T-helper 17 cell (primary cell): ENCODE measurements at regions not wholly inside any gene's neighbourhood (a gene's known extent, or its start where the extent isn't known, plus 50 kb on each side); places are given as distances from the start of the nearest gene placed in this dataset.

Experiments
- ATAC-seq: fragments of 150-1000 bp; cut with Tn5 transposase; 2 replicates; pipeline ENCODE4 v1.10.0; 2021; ENCODE audit warnings: mild to moderate bottlenecking, moderate library complexity
- DNase-seq, 3 donors: peaks; one replicate each; pipeline versions ENCODE4 v3.0.0 to v3.0.0-alpha.2; 2020 to 2021
- H3K9me3 ChIP-seq: one replicate; pipeline ENCODE4 v1.7.0; 2013; ENCODE audit warnings: low read length, mild to moderate bottlenecking; ENCODE audit not compliant: control insufficient read depth, poor library complexity, severe bottlenecking
- H3K27ac Mint-ChIP-seq: one replicate; pipeline ENCODE4 v1.8.0; 2022; ENCODE audit warnings: mild to moderate bottlenecking, moderate library complexity, mixed read lengths
- H3K27me3 Mint-ChIP-seq: one replicate; pipeline ENCODE4 v1.8.0; 2022; ENCODE audit warnings: mixed read lengths
- H3K36me3 Mint-ChIP-seq: one replicate; pipeline ENCODE4 v1.8.0; 2022; ENCODE audit warnings: low read depth, mixed read lengths
- H3K4me1 Mint-ChIP-seq: one replicate; pipeline ENCODE4 v1.8.0; 2022; ENCODE audit warnings: mild to moderate bottlenecking, mixed read lengths
- H3K4me3 Mint-ChIP-seq: one replicate; pipeline ENCODE4 v1.8.0; 2022; ENCODE audit warnings: mild to moderate bottlenecking, moderate library complexity, mixed read lengths

DNA sequence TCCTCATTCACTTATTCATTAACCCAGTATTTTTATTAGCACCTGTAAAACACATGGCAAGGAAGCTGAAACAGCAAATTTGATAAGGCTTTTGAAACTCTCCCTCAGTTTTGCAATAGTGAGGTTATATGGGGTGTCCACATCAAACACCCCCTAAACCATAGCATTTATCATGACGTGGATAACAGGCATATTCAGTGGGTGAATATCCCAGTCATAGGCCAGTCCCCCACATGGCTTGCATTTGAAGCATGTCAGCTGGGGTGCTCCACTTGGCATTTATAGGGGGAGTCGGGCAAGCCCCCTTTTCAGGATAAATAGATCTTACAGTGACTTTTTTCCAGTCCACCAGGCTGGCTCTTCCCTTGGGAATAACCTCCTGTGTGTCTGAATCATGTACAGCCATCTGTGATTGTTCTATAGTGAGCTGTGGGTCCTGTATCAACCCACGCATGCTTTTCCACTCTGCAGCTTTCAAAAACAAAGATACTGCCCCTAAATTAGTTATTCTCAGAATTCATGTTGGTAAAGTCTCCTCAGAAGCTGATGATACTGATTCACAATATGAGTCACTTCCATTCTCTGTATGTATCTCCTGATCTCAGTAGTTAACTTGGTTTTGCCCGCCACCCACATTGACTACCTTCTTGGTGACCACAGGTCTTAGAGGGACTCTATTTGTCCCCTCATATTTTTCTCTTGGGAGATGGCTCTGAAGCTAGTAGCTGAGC, 84.4 kb upstream of the SPIN1 start:
- DNase-seq (no peak), ATAC-seq (peak; percentile 44)
- H3K4me3 Mint-ChIP-seq: peak overlapping the region; percentile 66
- H3K36me3 Mint-ChIP-seq: no peaks in the 10 kb centered on the region
- H3K4me1 Mint-ChIP-seq: peaks cover 19% of the 10 kb centered on the region
- H3K9me3 ChIP-seq: no peaks in the 10 kb centered on the region
- H3K27ac Mint-ChIP-seq: peak overlapping the region; percentile 27
- H3K27me3 Mint-ChIP-seq: peaks cover 44% of the 10 kb centered on the region

DNA sequence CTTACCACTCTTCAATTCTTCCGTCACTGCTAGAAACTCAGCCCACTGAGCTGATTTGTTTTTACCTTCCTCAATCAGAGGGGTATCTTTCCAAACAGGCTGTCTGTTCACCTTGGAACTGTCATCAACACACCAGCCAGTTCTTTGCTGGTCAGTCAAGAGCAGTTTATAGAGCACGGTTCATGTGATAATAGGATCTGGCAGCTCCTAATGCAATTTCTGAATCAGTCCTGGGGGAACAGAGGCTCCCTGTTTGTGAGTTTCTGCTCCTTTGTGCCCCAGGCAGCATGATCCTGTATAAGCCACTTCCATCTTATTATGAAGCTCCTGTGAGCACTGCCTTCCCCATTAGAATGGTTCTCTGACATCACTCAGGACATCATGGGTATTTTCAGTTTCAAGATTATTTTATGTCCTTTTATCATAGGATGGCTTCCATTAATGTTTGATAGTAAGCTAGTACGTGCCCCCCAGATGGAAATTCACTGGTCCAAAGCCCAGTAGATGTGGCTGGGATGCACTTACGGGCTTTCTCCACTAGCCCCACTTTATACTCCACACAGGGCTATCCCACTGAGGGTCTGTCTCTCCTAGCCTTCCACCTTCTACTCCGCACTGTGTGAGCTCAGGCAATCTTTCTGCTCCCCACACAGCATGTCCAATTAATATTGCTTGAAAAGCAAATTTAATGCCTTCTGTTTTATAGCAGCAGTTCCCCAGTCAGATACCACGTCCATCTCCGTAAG, 85.5 kb upstream of the SPIN1 start:
- no peak for ATAC-seq
- no peak for DNase-seq
- no peak overlapping the region for H3K27ac Mint-ChIP-seq
- no peak overlapping the region for H3K4me3 Mint-ChIP-seq
- H3K9me3 ChIP-seq: no peaks in the 10 kb centered on the region
- H3K27me3 Mint-ChIP-seq: peaks cover 37% of the 10 kb centered on the region
- H3K4me1 Mint-ChIP-seq: peaks cover 19% of the 10 kb centered on the region
- H3K36me3 Mint-ChIP-seq: no peaks in the 10 kb centered on the region

DNA sequence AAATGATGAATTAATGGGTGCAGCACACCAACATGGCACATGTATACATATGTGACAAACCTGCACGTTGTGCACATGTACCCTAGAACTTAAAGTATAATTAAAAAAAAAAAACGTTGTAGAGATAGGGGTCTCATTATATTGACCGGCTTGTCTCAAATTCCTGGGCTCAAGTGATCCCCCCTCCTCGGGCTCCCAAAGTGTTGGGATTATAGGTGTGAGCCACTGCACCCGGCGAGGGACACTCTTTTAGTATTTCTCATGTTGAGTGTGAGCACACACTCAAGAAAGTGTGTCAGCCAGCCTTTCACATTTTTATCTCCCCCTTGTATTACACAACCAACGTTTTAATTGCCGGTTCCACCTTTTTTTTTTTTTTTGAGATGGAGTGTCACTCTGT, 87.7 kb upstream of the SPIN1 start:
- no peak for ATAC-seq
- DNase-seq: no peak
- peaks cover 28% of the 10 kb centered on the region for H3K27me3 Mint-ChIP-seq
- no peaks in the 10 kb centered on the region for H3K36me3 Mint-ChIP-seq
- no peak overlapping the region for H3K27ac Mint-ChIP-seq
- no peaks in the 10 kb centered on the region for H3K9me3 ChIP-seq
- peaks cover 14% of the 10 kb centered on the region for H3K4me1 Mint-ChIP-seq
- H3K4me3 Mint-ChIP-seq: no peak overlapping the region

DNA sequence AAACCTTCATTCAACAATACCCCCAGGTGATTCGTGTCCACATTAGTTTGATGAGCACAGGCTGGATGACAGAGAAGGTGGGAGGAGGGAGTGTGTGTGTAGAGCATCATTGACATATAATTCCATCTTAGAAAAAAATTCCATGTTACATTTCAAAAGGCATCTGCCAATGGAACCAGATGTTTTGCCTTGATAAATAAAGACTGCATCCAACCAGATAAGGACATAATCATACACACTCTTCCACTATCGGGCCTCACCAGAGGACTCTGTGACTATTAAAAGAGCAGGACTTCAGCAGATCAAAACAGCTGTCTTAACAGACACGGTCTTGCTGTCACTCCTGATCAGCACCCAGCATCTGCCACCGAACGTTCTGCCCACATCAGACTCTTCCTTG, 96.4 kb upstream of the SPIN1 start:
- no peak overlapping the region for H3K27ac Mint-ChIP-seq
- no peak overlapping the region for H3K4me3 Mint-ChIP-seq
- H3K4me1 Mint-ChIP-seq: no peaks in the 10 kb centered on the region
- no peaks in the 10 kb centered on the region for H3K9me3 ChIP-seq
- H3K36me3 Mint-ChIP-seq: no peaks in the 10 kb centered on the region
- no peak for ATAC-seq
- peaks cover 4% of the 10 kb centered on the region for H3K27me3 Mint-ChIP-seq
- DNase-seq: no peak

DNA sequence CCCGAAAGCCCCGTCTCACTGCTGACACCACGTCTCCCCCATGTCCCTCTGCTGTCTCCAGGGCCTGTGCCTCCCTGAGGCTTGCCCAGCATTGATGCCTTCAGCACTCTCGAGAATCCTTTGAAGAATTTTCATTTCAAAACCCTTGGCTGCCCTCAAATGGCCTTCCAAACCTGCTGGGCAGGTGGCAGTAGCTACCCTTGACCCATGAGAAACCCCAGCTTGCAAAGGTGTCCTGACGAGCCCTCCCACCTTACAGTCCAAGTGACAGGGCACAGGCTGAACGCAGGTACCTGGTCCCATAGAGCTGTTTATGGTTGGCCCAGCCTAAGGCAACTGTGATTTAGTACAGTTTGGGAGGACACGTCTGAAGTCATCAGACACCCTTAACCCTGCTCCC, 97.2 kb upstream of the SPIN1 start:
- no peaks in the 10 kb centered on the region for H3K36me3 Mint-ChIP-seq
- H3K9me3 ChIP-seq: no peaks in the 10 kb centered on the region
- H3K27me3 Mint-ChIP-seq: peaks cover 4% of the 10 kb centered on the region
- no peaks in the 10 kb centered on the region for H3K4me1 Mint-ChIP-seq
- DNase-seq (no peak), ATAC-seq (no peak)
- H3K27ac Mint-ChIP-seq: no peak overlapping the region
- no peak overlapping the region for H3K4me3 Mint-ChIP-seq

DNA sequence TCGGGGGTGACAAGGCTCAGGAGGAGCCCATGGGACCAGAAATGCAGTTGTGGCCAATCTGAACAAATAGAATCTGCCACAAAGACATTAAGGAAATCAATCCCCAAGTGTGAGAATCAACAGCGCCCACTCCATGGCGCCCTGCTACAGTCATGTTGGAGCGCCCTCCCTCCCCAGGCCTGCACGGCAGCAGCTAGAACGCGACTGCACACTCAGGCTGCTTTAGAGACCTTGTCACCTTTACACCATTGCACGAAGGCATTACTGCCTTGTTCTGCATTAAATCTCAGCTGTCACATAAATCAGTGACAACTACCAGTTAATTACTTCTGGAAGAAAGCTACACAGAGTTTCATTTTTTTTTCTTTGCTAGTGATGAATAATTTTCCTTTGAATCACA, 98.7 kb upstream of the SPIN1 start:
- no peaks in the 10 kb centered on the region for H3K9me3 ChIP-seq
- ATAC-seq (no peak), DNase-seq (no peak)
- Mint-ChIP-seq H3K4me1 (no peaks in the 10 kb centered on the region), H3K36me3 (no peaks in the 10 kb centered on the region), H3K4me3 (no peak overlapping the region), H3K27ac (no peak overlapping the region), H3K27me3 (peaks cover 4% of the 10 kb centered on the region)

DNA sequence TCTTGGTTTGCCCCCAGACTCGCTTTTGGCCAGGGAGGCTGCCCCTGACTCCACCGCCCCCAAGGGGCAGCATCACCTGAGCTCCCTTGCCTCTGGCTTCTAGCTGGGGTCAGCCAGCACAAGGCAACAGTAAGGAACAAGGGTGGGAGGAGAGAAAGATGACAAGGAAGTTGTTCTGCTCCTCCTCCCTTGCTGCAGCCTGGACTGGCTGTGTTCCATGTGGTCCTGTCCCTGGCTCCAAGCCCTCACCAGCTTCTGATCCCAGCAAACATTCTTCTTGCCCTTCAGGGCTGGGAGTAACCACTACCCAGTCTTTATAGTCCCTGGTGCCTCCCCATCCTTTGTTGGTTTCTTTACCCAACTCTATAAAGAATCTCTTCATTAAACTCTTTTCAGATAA, 100.3 kb upstream of the SPIN1 start:
- peak overlapping the region; percentile 53 for H3K27ac Mint-ChIP-seq
- H3K27me3 Mint-ChIP-seq: peaks cover 4% of the 10 kb centered on the region
- no peaks in the 10 kb centered on the region for H3K9me3 ChIP-seq
- no peaks in the 10 kb centered on the region for H3K36me3 Mint-ChIP-seq
- ATAC-seq (no peak), DNase-seq (no peak)
- H3K4me1 Mint-ChIP-seq: no peaks in the 10 kb centered on the region
- H3K4me3 Mint-ChIP-seq: no peak overlapping the region

DNA sequence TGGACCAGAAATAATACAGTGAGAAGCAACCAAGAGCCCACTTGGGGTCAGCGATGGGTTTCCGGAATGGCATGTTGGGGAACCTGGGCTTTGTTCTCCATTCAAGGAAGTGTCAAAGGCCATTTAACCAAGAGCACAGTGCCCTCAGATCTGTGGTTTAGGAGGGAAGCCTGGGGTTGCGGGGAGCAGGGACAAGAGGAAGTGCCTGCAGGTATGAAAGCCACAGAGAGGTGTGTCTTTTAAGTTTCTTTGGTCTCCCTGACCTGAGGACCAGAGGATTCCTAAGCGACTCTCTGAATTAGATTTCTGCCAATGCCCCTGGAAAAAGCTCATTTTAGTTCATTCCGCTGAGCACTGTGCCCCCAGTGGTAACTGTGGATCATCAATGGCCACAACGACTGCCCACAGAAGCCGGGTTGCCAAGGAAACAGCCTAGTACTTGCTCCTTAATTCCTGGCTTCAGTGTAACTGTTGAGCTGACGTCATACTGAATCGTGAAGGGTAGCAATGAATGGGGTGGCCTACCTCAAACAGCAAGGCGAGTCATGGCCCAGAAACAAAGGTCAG, 107.3 kb upstream of the SPIN1 start:
- Mint-ChIP-seq H3K27me3 (peaks cover 14% of the 10 kb centered on the region), H3K4me1 (peaks cover 6% of the 10 kb centered on the region), H3K36me3 (peaks cover 4% of the 10 kb centered on the region), H3K4me3 (no peak overlapping the region), H3K27ac (no peak overlapping the region)
- ATAC-seq (no peak), DNase-seq (no peak)
- no peaks in the 10 kb centered on the region for H3K9me3 ChIP-seq

DNA sequence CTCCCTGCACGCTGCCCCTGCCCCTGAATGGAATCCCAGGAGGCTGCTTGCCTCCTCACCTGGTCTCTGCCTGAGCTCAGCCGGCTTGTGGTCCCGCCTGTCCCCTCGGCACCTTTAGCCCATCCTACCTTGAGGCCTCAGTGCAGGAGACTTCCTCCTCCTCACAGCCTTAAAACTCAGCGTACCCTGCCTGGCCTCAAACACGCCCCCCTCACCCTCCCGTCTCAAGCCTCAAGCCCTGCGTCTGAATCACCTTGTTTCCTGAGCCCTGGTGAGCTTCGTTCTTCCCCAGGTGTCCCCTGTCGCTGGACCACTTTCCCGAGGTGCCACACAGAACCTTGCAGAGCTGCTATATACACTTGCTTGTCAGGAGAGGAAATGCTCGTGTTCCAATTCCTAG, 110.2 kb upstream of the SPIN1 start:
- H3K9me3 ChIP-seq: no peaks in the 10 kb centered on the region
- Mint-ChIP-seq H3K4me3 (no peak overlapping the region), H3K4me1 (peaks cover 6% of the 10 kb centered on the region), H3K27ac (no peak overlapping the region), H3K36me3 (peaks cover 4% of the 10 kb centered on the region), H3K27me3 (peaks cover 25% of the 10 kb centered on the region)
- DNase-seq (no peak), ATAC-seq (no peak)

DNA sequence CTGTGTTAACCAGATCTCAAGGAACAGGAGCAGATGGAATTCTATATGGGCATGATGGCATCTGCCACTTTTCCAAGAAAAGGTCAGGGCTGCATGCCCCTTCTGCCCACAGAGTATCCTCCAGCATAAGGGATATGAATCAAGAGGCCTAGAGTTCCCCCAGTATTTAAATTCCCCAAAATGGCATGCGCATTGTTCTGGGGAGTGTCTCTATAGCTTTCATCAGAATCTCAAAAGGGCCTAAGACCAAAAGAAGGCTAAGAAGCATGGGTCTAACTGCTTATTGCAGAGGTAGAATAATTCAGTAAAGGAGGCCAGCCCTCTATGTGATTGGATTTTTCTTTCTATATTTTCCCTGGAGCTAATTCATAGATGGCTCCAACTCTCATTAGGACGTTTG, 114.2 kb upstream of the SPIN1 start:
- Mint-ChIP-seq H3K4me3 (no peak overlapping the region), H3K27ac (no peak overlapping the region), H3K4me1 (no peaks in the 10 kb centered on the region), H3K36me3 (peaks cover 4% of the 10 kb centered on the region), H3K27me3 (peaks cover 25% of the 10 kb centered on the region)
- H3K9me3 ChIP-seq: no peaks in the 10 kb centered on the region
- no peak for ATAC-seq
- no peak for DNase-seq

DNA sequence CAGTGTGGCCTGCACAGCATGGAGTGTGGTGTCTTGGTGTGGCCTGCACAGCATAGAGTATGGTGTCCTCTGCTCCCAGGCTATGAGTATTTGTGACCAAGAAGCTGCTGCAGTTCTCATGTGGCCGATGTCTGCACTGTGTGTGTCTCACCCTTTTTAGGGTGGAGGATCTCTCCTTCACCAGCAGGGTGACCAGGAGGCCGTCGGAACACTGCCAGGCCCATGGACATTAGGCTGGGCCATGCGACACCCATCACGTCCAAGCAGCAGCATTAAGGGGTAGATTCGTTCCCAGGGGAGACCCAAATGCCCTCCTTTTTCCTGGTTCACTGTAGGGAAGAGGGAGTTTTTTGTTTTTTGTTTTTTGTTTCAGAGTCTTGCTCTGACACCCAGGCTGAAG, 115.3 kb upstream of the SPIN1 start:
- Mint-ChIP-seq H3K27me3 (peaks cover 22% of the 10 kb centered on the region), H3K4me3 (no peak overlapping the region), H3K36me3 (peaks cover 4% of the 10 kb centered on the region), H3K27ac (no peak overlapping the region), H3K4me1 (no peaks in the 10 kb centered on the region)
- no peaks in the 10 kb centered on the region for H3K9me3 ChIP-seq
- ATAC-seq (no peak), DNase-seq (no peak)

DNA sequence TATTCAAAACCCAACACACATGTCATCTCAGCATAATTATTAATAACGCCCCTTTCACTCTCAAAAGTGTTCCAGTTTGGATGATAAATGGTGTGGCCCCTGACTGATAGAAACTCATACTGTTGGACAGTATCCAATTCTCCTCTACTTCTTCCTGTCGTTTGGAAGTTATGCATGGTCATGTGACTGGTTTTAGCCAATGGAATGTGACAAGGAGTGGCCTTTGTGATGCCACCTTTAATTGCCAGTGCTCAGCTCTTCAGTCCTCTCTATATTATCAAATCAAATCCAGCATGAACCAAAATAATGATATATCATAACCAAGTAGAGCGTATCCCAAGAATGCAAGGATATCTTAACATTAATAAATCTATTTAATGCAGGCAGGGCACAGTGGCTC, 117.8 kb upstream of the SPIN1 start:
- ATAC-seq: no peak
- no peak overlapping the region for H3K4me3 Mint-ChIP-seq
- DNase-seq: no peak
- no peak overlapping the region for H3K27ac Mint-ChIP-seq
- H3K36me3 Mint-ChIP-seq: no peaks in the 10 kb centered on the region
- H3K9me3 ChIP-seq: no peaks in the 10 kb centered on the region
- peaks cover 6% of the 10 kb centered on the region for H3K27me3 Mint-ChIP-seq
- H3K4me1 Mint-ChIP-seq: no peaks in the 10 kb centered on the region

DNA sequence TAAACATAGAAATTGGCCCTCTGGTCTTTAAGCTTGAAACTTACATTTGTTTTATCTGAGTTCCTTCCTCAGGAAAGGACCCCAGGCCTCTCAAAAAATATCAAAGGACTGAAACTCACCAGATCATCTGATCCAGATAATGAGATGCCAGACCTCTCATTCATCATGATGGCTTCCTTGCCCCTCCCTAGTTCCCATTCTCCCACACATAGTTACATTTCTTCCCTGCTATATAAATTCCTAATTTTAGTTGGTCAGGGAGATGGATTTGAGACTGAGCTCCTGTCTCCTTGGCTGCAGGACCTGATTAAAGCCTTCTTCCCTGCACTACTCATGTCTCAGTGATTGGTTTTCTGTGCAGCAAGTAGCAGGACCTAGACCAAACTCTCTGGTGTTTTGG, 119.4 kb upstream of the SPIN1 start:
- no peak overlapping the region for H3K4me3 Mint-ChIP-seq
- no peaks in the 10 kb centered on the region for H3K9me3 ChIP-seq
- ATAC-seq: no peak
- no peak for DNase-seq
- H3K4me1 Mint-ChIP-seq: no peaks in the 10 kb centered on the region
- no peak overlapping the region for H3K27ac Mint-ChIP-seq
- no peaks in the 10 kb centered on the region for H3K36me3 Mint-ChIP-seq
- no peaks in the 10 kb centered on the region for H3K27me3 Mint-ChIP-seq

DNA sequence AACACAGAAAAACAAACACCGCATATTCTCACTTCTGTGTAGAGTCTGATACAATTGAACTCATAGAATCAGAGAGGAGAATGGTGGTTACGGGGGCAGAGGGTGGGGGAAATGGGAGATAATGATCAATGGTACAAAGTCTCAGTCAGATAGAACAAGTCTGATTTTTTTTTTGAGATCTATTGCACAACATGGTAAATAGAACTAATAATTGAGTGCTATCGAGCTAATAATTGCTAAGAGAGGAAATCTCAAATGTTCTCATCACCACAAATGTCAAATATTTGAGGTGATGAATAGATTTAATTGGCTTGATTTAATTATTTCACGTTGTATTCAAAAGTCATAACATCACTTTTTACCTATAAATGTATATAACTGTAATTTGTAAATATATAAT, 121.0 kb upstream of the SPIN1 start:
- no peaks in the 10 kb centered on the region for H3K36me3 Mint-ChIP-seq
- H3K27me3 Mint-ChIP-seq: no peaks in the 10 kb centered on the region
- H3K4me1 Mint-ChIP-seq: no peaks in the 10 kb centered on the region
- DNase-seq (no peak), ATAC-seq (no peak)
- H3K4me3 Mint-ChIP-seq: no peak overlapping the region
- H3K27ac Mint-ChIP-seq: no peak overlapping the region
- no peaks in the 10 kb centered on the region for H3K9me3 ChIP-seq
